ENCODE measurements at regions not wholly inside any gene's neighbourhood (a gene's known extent, or its start where the extent isn't known, plus 50 kb on each side); places are given as distances from the start of the nearest gene placed in this dataset.

GRCh38 chr2:120916446-120916845 lies 180.8 kb downstream of the GLI2 start:
- no peaks in the 10 kb centered on the region for H3K27me3 ChIP-seq (ENCODE audit: control insufficient read depth, insufficient read depth, low read length)
- TF ChIP-seq, protein P1, sequence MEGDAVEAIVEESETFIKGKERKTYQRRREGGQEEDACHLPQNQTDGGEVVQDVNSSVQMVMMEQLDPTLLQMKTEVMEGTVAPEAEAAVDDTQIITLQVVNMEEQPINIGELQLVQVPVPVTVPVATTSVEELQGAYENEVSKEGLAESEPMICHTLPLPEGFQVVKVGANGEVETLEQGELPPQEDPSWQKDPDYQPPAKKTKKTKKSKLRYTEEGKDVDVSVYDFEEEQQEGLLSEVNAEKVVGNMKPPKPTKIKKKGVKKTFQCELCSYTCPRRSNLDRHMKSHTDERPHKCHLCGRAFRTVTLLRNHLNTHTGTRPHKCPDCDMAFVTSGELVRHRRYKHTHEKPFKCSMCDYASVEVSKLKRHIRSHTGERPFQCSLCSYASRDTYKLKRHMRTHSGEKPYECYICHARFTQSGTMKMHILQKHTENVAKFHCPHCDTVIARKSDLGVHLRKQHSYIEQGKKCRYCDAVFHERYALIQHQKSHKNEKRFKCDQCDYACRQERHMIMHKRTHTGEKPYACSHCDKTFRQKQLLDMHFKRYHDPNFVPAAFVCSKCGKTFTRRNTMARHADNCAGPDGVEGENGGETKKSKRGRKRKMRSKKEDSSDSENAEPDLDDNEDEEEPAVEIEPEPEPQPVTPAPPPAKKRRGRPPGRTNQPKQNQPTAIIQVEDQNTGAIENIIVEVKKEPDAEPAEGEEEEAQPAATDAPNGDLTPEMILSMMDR (IDR thresholded peaks at IDR 0.05) = no peak
- H3K4me2 ChIP-seq (ENCODE audit: low read length) = no peak overlapping the region
- H3K9ac ChIP-seq = no peak overlapping the region
- H3K9me3 ChIP-seq (ENCODE audit: control insufficient read depth, low read length) = no peaks in the 10 kb centered on the region
- no peak overlapping the region for H2AFZ ChIP-seq
- H3K36me3 ChIP-seq (ENCODE audit: control insufficient read depth, insufficient read depth, low read length) = no peaks in the 10 kb centered on the region
- no peaks in the 10 kb centered on the region for H3K79me2 ChIP-seq
- H3K27ac ChIP-seq = no peak overlapping the region
- H3K4me3 ChIP-seq (ENCODE audit: low read depth, low read length) = no peak overlapping the region
- no peaks in the 10 kb centered on the region for H3K4me1 ChIP-seq

- Histone ChIP-seq H3K79me2 (no peaks in the 10 kb centered on the region), H3K4me3 (ENCODE audit: low read depth, low read length) (no peak overlapping the region), H3K27me3 (ENCODE audit: control insufficient read depth, insufficient read depth, low read length) (no peaks in the 10 kb centered on the region), H3K4me1 (no peaks in the 10 kb centered on the region), H3K4me2 (ENCODE audit: low read length) (no peak overlapping the region), H3K27ac (no peak overlapping the region), H2AFZ (no peak overlapping the region), H3K36me3 (ENCODE audit: control insufficient read depth, insufficient read depth, low read length) (no peaks in the 10 kb centered on the region), H3K9ac (no peak overlapping the region), H3K9me3 (ENCODE audit: control insufficient read depth, low read length) (no peaks in the 10 kb centered on the region)
- TF ChIP-seq, protein P1 (IDR thresholded peaks at IDR 0.05) = no peak
Measured at GRCh38 chr2:120917886-120918285, 182.2 kb downstream of the GLI2 start.

- H3K9me3 ChIP-seq (ENCODE audit: control insufficient read depth, low read length) = no peaks in the 10 kb centered on the region
- H3K79me2 ChIP-seq = no peaks in the 10 kb centered on the region
- no peaks in the 10 kb centered on the region for H3K4me1 ChIP-seq
- no peaks in the 10 kb centered on the region for H3K27me3 ChIP-seq (ENCODE audit: control insufficient read depth, insufficient read depth, low read length)
- H3K9ac ChIP-seq = no peak overlapping the region
- H2AFZ ChIP-seq = no peak overlapping the region
- no peak overlapping the region for H3K4me2 ChIP-seq (ENCODE audit: low read length)
- TF ChIP-seq, protein P1 (IDR thresholded peaks at IDR 0.05) = no peak
- no peak overlapping the region for H3K4me3 ChIP-seq (ENCODE audit: low read depth, low read length)
- H3K27ac ChIP-seq = no peak overlapping the region
- no peaks in the 10 kb centered on the region for H3K36me3 ChIP-seq (ENCODE audit: control insufficient read depth, insufficient read depth, low read length)
Measured at GRCh38 chr2:120919216-120919615, 183.5 kb downstream of the GLI2 start.

DNA sequence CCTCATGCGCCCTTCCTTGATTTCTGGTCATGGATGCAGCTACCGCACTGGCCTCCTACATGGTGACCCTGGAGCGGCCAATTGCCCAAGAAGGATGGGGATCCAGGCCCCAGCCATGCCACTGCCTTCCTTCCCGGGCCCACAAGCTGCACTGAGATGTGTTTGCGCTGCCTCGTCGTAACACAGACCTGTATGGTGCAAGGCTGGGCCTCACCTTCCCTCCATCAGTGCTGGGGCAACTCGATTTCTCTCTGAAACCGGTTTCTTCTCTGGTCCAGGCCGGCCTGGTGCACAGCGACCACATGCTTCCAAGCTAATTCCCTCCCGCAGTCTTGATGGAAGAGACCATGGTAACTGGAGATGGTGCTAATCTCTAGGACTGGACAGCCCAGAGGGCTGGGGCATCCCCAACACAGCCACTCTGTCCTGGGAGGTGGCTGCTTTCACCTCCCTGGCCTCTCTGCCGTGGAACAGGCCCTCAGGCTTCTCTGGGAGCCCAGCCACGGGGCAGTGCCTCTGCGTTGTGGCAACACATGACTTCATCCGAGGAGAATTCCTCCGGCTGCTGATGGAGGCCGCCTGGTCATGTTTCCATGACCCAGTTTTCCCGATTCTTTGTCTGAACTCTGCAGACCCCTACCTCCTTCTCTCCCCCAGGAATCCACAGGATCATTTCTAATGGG lies 184.2 kb downstream of the GLI2 start:
- H3K9me3 ChIP-seq (ENCODE audit: control insufficient read depth, low read length) = no peaks in the 10 kb centered on the region
- H3K9ac ChIP-seq = no peak overlapping the region
- no peak overlapping the region for H3K27ac ChIP-seq
- TF ChIP-seq, protein P1 (IDR thresholded peaks at IDR 0.05) = no peak
- H3K4me2 ChIP-seq (ENCODE audit: low read length) = no peak overlapping the region
- no peaks in the 10 kb centered on the region for H3K79me2 ChIP-seq
- no peaks in the 10 kb centered on the region for H3K36me3 ChIP-seq (ENCODE audit: control insufficient read depth, insufficient read depth, low read length)
- H3K27me3 ChIP-seq (ENCODE audit: control insufficient read depth, insufficient read depth, low read length) = no peaks in the 10 kb centered on the region
- no peak overlapping the region for H3K4me3 ChIP-seq (ENCODE audit: low read depth, low read length)
- H2AFZ ChIP-seq = no peak overlapping the region
- H3K4me1 ChIP-seq = no peaks in the 10 kb centered on the region

Measured in parathyroid adenoma (tissue), 2 donors.